Dermis microvascular lymphatic vessel endothelial cell (primary cell): ENCODE measurements at regions not wholly inside any gene's neighbourhood (a gene's known extent, or its start where the extent isn't known, plus 50 kb on each side); places are given as distances from the start of the nearest gene placed in this dataset.

ENCODE experiments used
- DNase-seq, 2 donors: peaks; one replicate each; pipeline versions ENCODE4 v3.0.0 to v3.0.0-alpha.2; 2010; ENCODE audit warnings: low read depth in 2 of 2

DNA sequence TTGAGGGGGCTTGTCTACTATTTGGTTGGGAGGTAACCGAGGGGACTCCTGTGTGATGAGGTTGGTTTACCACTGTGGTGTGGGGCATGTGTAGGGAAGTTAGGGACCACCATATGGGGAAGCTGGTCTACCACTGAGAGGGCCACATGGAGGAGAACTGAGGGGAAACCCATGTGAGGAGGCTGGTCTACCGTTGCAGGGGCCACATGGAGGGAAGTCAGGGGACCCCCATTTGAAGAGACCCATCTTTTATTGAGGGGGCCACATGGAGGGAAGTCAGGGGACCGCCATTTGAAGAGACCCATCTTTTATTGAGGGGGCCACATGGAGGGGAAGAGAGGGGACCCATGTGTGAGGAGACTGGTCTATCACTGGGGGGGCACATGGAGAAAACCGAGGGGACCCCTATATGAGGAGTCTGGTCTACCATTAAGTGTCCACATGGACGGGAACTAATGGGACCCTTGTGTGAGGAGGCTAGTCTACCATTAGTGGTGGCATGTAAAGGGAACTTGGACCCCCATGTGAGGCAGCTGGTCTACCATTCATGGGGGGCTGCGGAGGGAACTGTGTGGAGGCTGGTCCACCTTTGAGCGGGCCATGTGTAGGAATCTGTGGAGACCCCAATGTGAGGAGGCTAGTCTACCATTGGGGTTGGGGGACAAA is 165.5 kb downstream of the FBLN2 start:
- no peak for DNase-seq

DNA sequence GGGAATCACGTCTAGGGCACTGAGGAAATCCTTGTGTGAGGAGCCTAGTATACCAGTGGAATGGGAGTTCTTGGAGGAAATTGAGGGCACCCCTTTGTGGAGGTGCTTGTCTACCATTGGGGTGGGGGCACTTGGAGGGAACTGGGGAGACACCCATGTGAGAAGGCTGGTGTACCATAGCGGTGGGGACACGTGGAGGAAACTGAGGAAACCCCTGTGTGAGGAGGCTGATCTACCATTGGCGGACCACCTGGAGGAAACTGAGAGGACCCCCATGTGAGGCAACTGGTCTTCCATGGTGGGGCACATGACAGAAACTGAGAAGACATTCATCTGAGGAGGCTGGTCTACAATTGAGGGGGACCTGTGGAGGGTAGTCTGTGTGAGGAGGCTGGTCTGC is 164.5 kb downstream of the FBLN2 start:
- DNase-seq: no peak

DNA sequence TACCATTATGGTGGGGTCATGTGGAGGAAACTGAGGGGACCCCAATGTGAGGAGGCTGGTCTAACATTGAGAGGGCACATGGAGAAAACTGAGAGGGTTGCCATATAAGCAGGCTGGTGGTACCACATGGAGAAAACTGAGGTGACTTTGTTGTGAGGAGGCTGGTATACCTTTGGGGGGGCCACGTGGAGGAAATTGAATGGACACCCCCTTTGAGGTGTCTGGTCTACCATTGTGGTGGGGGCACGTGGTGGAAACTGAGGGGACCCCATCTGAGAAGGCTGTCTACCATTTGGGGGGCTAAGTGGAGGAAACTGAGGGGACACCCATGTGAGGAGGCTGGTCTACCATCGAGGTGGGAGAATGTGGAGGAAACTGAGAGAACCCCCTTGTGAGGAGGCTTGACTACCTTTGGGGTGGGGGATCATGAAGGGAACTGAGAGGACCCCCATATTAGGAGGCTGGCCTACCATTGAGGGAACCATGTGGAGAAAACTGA is 163.8 kb downstream of the FBLN2 start:
- no peak for DNase-seq

DNA sequence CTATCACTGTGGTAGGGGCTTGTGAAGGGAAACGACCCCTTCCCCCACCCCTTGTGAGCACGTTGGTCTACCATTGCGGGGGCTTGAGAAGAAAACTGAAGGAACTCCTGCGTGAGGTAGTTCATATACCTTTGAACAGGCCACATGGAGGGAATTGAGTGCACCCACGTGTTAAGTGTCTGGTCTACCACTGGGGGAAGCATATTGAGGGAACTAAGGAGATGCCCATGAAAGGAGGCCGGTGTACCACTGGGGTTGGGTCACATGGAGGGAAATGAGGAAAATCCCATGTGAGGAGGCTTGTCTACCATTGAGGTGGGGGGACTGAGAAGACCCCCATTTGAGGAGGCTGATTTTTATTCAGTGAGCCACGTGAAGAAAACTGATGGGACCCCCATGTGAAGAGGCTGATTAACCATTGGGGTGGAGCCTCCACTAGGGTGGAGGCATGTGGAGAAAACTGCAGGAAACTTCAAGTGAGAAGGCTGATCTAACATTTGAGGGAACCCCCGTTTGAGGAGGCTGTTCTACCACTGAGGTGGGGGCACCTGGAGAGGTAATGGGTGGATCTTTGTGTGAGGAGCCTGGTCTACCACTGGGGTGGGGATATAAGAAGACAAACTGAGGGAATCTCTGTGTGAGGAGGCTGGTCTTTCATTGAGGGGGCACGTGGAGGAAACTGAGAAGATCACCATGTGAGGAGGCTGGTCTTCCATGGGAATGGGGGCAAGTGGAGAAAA is 163.2 kb downstream of the FBLN2 start:
- DNase-seq: no peak

DNA sequence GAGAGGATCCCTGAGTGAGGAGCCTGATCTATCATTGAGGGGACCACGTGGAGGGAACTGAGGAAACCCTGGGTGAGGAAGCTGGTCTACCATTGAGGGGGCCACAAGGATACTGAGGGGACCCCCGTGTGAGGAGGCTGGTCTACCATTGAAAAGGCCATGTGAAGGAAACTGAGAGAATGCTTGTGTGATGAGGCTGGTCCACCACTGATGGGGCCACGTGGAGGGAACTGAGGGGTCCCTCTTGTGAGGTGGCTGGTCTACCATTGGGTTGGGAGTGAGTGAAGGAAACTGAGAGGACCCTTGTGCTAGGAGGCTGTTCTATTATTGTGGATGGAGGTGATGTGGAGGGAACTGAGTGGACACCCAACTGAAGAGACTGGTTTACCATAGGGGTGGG is 161.3 kb downstream of the FBLN2 start:
- no peak for DNase-seq

DNA sequence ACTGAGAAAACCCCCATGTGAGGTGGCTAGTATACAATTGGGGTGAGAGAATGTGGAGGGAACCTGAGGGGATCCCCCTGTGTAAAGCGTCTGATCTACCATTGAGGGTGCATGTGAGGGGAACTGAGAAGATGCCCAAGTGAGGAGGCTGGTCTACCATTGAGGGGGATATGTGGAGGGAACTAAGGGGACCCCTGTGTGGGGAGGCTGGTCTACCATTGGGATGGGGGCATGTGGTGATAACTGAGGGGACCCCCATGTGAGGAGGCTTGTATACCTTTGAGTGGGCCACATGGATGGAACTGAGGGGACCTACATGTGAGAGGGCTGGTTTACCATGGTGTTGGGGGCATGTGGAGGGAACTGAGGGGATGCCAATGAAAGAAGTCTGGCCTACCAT is 160.8 kb downstream of the FBLN2 start:
- DNase-seq: no peak

DNA sequence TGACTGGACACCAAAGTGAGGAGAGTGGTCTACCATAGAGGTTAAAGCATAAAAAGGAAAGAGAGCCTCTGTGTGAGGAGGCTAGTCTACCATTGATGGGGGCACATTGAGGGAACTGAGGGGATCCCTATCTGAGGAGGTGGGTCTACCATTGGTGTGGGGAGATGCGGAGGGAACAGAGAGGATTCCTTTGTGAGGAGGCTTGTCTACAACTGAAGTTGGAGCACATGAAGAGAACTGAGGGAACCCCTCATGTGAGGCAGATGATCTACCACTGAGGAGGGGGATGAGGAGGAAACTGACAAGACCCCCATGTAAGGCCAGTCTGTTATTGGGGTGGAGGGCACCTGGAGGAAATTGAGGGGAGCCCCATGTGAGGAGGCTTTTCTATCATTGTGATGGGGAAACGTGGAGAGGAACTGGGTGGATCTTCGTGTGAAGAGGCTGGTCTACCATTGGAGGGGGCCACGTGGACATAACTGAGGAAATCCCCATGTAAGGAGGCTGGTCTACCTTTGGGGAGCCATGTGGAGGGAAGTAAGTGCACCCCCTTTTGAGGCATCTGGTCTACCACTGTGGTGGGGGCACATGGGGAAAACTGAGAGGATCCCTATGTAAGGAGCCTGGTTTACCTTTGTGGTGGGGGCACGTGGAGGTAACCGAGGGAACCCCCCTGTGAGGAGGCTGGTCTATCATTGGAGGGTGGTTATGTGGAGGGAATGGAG is 160.1 kb downstream of the FBLN2 start:
- no peak for DNase-seq

DNA sequence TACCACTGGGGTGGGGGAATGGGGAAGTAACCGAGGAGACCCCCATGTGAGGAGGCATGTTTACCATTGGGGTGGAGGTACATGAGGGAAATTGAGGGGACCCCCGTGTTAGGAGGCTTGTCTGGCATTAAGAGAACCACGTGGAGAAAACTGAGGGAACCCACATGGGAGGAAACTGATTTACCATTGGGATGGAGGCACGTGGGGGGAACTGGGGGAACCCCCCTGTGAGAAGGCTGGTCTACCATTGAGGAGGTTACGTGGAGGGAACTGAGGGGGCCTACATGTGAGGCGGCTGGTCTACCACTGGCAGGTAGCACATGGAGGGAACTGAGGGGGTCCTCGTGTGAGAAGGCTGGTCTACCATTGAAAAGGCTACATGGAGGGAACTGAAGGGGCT is 159.4 kb downstream of the FBLN2 start:
- no peak for DNase-seq

DNA sequence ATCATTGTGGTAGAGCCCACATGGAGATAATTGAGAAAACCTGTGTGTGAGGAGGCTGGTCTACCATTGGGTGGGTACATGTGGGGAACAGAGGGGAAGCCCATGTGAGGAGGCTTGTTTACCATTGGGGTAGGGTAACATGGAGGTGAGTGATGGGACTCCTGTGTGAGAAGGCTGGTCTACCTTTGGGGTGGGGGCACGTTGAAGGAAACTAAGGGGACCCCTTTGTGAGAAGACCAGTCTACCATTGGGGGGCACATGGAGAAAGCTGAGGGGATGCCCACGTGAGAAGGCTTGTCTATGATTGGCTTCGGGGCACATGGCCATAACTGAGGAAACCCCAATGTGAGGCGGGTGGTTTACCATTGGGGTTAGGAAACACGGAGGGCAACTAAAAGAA is 158.5 kb downstream of the FBLN2 start:
- no peak for DNase-seq

DNA sequence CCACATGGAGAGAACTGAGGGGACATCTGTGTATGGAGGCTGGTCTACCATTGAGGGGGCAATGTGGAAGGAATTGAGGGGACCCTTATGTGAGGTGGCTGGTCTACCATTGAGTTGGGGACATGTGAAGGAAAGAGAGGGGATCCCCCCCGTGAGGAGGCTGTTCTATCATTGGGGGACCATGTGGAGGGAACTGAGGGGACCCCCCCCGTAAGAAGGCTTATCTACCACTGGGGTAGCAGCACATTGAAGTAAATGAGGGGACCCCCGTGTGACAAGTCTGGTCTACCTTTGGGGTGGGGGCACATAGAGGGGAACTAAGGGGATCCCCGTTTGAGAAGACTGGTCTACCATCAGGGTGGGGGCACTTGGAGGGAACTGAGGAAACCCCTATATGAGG is 158.0 kb downstream of the FBLN2 start:
- no peak for DNase-seq

DNA sequence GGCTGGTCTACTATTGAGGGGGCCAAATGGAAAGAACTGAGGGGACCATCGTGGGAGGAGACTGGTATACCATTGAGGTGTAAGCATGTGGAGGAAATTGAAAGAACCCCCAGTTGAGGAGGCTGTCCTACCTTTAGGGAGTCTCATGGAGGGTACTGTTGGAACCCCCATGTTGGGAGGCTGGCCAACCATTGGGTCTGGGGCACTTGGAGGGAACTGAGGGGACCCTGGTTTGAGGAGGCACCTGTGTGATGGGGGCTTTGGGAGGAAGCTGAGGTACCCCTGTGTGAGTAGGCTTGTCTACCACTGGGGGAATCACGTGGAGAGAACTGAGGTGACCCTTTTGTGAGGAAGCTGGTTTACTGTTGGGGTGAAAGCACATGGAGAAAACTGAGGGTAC is 157.5 kb downstream of the FBLN2 start:
- DNase-seq: no peak

DNA sequence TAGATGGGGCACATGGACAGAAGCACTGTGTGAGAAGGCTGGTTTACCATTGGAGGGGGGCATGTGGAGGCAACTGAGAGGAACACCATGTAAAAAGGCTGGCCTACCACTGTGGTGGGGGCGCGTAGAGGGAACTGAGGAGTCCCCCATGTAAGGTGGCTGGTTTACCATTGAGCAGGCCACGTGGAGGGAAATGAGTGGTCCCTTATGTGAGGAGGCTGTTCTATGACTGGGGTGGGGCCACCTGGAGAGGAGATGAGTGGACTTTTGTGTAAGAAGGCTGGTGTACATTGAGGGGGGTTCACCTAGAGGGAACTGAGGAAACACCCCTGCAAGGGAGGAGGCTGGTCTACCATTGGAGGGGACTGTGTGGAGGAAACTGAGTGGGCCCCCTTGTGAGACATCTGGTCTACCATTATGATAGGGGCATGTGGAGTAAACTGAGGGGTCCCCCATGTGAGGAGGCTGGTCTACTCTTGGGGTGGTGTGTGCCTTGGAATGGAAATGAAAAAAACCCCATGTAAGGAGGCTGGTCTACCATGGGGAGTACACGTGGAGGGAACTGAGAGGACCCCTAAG is 156.9 kb downstream of the FBLN2 start:
- DNase-seq: no peak

DNA sequence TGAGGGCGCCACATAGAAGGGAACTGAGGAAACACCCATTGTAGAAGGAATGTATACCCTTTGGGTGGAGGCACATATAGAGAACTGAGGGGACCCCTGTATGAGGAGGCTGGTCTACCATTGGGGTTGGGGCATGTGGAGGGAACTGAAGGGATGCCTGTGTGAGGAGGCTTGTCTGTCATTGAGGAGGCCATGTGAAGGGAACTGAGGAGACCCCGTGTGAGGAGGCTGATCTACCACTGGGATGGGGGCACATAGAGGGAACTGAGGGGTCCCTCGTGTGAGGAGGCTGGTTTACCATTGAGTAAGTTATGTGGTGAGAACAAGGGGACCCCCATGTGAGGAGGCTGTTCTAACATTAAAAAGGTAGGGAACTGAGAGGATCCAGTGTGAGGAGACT is 156.1 kb downstream of the FBLN2 start:
- no peak for DNase-seq

DNA sequence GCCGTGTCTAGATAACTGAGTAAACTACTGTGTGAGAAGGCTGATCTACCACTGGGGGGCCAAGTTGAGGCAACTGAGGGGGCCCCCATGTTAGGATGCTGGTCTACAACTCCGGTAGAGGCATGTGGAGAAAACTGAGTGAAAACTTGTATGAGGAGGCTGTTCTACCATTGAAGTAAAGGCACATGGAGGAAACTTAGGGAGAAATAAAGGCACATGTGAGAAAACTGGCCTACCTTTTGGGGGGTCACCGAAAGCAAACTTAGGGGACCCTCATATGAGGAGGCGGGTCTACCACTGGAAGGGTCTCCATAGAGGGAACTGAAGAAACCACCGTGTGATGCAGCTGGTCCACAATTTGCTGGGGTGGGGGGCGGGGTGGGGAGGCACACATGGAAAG is 155.2 kb downstream of the FBLN2 start:
- DNase-seq: no peak

DNA sequence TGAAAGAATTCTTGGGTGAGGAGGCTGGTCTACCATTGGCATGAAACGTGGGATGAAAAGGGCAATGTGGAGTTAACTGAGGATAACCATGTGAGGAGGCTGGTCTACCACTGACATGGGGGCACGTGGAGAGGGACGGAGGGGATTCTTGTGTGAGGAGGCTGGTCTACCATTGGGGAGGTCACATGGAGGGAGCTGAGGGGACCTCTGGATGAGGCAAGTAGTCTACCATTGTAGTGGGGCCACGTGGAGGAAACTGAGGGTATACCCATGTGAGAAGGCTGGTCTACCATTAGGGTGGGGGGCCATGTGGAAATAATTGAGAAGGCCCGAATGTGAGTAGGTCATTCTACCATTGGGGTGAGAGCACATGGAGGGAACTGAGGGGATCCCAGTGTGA is 154.1 kb downstream of the FBLN2 start:
- DNase-seq: no peak

DNA sequence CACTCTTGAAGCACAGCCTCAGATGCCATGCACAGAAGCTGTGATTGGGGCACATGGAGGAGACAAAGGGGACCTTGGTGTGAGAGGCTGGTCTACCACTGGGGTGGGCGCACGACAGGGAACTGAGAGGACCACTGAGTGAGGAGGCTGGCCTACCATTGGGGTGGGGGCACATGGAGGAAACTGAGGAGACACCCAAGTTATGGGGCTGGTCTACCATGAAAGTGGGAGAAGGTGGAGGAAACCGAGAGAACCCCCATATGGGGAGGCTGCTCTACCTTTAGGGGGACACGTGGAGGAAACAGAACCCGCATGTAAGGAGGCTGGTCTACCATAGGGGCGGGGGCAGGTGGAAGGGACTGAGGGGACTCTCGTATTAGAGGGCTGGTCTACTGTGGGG is 153.4 kb downstream of the FBLN2 start:
- DNase-seq: no peak

DNA sequence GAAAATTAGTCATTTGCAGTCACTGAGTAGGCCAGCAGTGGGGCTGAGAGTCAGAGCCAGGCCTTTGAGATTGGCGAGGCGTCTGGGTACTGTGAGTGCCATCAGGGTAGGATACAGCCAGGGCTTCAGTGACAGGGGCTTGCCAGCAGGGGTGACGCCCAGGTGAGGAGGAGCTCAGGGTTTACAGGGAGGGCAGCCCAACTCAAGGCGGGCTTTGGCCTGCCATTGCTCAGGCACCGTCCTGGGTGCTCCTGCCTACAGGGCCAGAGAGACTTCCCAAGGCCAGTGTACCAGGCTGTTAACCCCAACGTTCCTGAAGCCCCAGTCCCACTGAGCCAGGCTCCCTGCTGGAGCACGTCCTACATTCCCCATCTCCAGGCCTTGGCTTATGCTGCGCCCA is 152.0 kb downstream of the FBLN2 start:
- DNase-seq: no peak

DNA sequence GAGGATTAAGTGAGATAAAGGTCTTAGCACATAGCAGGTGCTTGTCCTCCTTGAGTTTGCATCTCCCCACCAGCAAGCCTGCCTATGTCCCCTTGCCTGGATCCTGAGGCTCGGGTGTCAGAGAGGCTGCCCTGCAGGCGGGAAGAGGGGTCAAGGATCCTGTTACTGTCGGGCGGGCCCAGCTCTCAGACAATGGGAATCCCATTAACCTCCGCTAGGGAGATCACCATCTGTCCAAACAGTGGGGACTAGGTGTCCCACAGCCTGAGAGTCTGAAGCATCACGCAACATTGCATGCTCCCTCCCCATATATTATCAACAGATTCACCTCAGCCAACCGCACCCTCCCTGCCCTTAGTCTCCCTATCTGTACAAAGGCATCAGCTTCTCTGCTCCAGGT is 151.4 kb downstream of the FBLN2 start:
- DNase-seq: no peak

DNA sequence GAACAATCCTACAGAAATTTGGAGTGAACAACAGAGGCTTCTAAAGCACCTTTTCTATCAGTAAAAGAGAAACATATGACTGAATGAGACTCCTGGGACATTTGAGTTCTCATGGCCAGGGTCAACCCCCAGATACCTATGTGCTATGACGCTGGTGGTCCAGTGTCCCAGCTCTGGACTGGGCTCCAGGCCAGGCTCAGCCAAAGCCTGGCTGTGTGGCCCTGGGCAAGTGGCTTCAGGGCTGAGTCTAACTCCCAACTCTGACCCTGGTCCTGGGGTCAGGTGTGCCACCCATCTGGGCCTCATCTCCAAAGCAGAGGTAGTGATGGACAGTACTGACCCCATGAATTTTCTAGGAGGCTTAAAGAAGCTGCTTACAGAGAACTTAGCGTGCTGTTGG is 147.8 kb downstream of the FBLN2 start:
- no peak for DNase-seq

DNA sequence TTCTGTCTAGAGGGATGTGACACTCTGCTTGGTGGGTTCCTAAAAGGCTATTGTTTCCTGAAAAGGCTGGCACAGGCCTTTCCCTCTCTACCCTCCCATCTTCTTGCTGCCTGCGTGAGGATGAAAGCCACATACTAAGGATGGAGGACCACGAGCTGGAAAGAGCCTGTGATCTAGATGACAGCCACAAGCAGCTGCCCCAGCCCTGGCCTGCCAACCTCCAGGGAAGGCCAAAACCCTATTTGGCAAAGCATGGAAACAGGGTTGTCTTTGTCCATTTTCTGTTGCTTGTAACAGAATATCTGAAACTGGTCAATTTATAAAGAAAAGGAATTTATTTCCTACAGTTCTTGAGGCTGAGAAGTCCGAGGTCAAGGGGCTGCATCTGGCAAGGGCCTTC is 144.5 kb downstream of the FBLN2 start:
- DNase-seq: no peak

DNA sequence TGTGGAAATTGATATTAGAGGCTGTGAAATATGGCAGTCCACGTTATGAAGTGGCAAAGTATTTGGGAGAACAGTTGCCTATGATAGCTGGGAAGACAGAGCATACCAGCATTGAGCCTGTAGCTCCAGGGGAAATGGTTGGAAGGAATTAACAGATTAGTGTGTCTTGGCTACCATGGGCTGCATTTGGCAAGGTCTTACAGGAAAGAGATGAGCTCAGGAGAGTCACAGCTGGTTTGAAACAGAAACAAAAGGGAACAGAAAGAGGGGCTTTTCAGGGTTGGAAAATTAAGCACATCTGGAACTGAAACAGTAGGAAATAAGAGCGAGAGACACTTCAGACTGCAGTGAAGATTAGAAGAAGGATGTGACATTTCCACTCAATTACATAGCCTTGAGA is 141.7 kb downstream of the FBLN2 start:
- no peak for DNase-seq
